OCI-M2 (cell line): ENCODE measurements at regions not wholly inside any gene's neighbourhood (a gene's known extent, or its start where the extent isn't known, plus 50 kb on each side); places are given as distances from the start of the nearest gene placed in this dataset.
A peak's percentile ranks its signal among the peaks of the same experiment; 100 is the strongest.

ENCODE experiments used
- DNase-seq: peaks from one replicate; lab custom pipeline; 2025; ENCODE audit not compliant: unreplicated experiment; lab: John Stamatoyannopoulos, UW

DNA sequence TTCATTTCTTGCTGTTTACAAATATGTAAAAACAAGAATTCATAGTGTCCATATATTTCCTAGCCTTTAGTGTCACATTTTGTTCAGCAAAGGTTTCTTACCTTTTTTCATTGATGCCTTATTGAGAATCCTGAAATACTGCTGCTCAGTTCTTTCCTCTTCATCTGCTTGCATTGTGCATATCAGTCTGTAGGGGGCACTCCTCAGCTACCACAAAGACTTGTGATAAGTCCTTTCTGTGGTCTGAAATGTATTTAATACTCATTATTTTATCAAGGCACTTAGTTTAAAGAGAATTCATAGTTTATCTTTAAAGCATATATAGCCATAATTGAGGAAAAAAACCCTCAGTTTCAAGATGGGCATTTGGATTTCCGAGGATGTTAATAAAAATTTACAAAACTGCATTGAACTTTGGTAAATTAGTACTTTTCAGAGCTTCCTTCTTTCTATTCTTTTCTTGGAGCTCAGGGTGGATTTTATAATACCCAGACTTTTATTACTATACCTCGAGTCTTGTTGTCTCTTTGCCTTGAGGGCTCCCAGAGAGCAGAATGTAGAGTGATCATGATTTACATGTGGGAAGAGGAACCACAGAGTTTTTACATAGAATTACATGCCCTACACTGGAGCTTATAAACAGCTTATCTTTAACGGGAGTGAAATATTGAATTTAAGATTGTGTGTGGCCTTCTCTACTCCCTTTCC, 570.1 kb downstream of the PLCL1 start:
- DNase-seq: no peak

DNA sequence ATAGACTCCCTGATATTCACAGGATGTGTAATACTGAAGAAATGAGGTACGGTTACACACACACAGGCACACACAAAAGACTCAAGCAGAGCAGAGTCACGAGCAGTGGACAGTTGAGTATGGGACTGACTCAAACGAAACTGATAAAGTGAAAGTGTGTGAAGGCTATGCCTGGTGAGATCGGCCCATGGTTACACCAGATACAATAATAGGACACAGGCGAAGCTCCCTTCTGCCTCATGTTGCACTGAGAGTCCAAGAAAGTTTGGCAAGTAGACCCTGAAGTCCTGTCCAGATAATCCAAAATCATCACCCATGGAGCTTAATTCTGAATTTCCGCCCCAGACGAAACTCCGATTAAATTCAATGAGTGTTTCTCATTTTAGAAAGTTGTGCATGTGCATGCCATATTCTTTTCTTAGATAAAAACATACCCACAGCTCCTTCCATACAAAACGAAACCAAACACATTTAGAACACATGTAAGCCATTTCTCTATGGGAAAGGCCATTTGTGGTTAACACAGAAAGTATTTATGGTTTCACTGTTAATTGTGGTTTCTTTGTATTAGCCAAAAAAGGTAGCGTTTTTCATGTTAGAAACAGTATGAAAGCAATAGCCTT, 567.6 kb downstream of the PLCL1 start:
- DNase-seq: peak; percentile 67

DNA sequence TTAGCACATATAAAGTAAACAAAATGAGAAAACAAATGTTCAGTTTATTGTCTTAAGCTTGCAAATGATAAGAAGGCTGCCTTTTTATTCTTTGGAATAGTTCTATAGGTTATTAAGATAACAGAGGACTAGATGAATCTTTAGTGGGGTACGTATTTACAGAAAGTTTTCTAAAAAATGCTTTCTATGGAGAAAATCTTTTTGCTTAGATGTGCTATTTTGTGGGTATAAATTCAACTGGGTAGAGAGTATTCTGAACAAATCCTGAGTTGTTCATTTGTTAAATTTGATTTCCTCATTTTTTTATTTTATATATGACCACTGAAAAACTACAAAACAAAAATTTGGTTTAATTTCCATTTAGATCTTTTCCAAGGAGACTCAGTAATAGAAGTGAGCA, 566.9 kb downstream of the PLCL1 start:
- DNase-seq: no peak

DNA sequence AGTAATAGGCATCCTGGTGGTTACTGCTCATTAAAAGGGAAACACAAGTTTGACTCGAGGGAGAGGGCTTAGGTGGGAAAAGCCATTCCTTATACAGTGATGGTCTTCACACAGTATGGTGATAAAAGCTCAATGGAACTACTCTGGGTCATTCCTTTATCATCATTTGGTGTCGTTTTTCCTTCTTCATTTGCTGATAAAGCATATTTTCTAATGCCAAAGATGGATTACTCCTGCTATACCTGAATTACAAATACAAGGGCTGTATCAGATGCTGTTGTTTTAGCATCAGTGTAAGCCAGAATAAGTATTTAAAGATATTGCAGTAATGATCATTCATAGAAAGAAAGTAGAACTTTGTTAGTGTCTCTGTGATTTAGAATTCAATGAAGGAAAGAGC, 563.7 kb downstream of the PLCL1 start:
- no peak for DNase-seq

DNA sequence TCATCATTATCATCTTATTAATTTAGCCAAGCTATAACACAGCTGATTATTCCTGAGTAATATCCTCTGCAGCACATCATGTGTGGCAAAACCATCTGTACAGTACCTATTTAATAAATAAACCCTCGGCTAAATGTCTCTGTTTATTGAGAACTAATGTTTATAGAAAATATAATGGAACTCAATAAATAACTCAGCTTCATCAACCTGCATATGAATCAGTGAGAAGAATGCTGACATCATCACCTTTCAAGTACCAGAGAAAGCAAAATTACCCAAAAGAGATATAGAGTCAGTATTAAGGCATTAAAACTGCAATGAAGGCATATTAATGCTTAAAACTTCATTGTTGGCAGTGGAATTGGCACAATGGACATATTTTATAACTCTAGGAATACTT, 558.3 kb downstream of the PLCL1 start:
- no peak for DNase-seq

DNA sequence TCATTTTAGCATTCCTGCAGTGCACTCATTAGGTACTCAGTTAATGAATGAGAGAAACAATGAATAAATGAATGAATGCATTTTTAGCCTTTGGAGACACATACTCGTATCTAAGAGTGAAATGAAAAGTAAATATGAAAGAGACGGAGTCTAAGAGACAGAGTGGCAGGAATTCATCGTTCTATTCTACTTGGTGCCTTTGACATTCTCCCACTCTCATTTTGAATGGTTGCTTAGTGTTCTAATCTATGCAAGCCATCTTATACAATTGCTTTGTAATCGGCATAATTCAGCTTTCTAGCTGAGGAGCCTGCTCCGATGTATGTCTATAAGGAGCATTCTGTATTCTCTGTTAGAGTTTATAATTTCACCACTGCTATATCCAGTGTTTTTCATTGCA, 554.9 kb downstream of the PLCL1 start:
- no peak for DNase-seq

DNA sequence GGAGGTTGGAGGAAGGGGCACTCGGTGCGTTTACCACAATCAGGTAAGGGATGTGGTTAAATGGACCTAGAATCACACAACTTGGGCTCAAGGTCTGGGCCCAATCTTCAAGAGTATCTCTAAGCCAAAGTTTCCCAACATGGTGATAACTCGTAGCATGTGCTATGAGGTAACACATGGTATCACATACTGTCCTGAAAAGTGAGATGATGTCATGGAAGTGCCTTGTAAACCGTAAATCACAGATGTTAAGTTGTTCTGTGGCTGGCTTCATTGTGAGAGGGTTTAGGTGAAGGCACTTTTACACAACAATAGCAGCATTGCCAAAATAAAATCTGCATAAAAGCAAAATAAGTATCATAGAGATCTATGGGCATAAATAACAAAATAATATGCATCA, 551.8 kb downstream of the PLCL1 start:
- no peak for DNase-seq

DNA sequence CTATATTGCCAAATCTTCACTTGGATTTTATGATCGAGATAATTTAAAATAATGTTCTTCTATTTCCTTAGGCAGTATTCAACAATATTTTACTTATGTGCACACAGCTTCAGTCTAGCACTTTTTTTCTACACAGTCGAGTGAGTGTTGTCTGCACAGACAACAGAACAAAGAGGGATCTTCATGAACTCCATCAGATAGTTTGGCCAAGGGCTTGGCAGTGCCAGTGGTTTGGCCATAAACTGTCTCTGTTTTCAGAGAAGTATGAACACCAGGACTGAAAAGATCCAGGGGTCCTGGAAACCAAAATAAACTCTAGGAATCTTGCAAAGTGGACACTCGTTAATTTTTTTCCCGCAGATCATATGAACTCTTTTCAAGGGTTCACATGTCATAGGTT, 547.3 kb downstream of the PLCL1 start:
- DNase-seq: no peak

DNA sequence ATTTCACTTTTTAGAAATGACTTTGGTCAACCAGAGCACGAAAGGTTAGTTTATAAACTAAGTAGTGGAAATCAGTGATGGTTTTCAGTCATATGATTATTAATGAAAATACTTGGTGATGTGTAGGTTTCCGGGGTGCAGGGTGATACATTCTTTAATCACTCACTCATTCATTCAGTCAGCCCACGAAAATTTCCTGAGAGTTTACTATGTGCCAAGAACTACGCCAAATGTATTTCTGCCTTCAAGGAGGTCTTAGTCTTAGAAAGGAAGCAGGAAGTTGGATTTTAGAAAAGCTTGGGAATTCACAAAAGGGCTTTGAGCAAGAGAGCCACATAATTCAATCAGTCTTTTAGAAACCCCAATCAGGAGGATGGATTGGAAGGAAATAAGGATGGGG, 543.6 kb downstream of the PLCL1 start:
- no peak for DNase-seq

DNA sequence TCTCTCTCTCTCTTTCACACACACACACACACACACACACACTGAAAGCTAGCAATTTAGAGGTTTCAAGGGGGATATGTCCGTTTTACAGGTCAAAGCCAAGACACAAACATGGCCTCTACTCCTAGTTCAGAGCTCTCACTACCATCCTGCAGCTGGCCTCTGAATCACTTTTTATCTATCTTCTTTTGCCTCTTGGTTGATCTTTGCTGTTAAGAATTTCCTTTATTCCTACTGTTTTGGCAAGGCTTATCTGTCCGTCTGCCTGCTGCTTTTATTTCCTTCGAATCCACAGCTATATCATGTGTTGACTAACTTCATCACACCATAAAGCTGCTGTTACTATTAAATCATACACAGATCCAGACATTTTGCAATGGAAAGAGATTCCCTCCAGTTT, 543.0 kb downstream of the PLCL1 start:
- no peak for DNase-seq

DNA sequence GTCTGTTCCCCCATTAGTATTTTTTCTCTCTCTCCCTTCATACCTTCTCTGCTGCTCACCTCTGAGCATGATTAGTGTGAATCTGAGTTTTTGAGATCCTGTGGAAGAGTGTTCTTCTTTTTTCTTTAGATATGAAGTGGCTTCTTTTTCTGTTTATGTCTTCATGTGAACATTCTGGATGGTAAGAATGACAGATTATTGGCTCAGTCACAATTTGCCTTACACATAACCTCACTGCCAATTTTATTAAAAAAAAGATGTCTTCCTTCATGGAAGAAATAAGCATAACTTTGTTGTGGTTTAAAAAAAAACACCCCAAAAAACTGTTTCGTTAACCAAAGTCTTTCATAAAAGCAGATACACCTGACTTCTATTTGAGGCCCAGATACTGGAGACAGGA, 539.1 kb downstream of the PLCL1 start:
- DNase-seq: no peak

DNA sequence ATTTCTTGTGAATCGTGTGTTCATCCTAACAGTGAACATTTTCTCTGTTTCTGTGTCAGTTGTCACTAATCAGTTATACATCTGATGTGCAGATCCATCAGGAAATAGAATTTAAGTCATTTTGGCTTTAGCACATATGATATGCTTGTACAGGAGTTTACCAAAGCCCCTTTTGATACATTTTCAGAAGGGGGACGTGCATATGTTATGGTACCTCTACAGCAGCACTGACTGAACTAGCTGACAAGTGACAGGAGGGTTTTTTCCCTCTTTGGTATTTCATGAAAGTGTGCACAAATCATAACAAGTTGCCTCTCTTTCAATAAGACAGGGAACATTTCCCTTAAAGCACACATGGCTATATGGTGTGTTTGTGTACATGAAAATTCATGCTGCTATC, 536.5 kb downstream of the PLCL1 start:
- no peak for DNase-seq

DNA sequence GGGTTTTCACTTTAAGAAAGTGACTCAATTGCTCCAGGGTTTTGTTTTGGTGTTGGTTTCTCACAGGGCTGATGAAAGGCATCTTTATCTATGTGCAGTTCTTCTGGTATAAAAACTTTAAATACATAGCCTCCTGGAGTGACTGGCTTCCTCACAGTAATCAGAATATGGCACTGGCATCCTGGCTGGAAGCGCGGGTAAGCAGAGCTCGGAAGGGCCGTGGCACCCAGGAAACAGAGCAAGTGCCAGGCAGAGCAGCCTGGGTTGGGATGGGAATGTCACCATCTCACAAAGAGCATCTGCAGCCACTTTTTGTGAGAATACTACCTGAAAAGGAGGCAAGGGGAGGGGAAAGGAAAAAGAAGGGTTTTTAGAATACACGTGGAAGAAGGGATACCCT, 534.7 kb downstream of the PLCL1 start:
- no peak for DNase-seq

DNA sequence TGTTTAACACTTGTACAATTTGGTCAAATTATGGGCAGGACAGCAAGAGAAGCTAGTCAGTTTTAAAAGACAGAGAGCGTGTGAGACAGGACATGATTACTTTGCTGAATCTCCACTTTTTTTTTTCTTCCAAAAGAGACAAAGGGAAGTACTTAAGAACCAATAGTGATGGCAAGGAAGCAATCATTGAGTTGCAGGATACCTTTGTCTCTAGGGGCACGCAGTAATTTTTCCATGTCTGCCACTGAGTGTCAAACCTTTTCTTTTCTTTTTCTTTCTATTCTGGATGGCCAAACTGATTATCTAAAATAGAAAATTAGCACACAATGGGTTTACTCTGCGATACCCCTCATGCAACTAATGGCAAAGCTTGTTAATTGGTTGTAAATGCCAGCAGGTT, 533.0 kb downstream of the PLCL1 start:
- DNase-seq: no peak

DNA sequence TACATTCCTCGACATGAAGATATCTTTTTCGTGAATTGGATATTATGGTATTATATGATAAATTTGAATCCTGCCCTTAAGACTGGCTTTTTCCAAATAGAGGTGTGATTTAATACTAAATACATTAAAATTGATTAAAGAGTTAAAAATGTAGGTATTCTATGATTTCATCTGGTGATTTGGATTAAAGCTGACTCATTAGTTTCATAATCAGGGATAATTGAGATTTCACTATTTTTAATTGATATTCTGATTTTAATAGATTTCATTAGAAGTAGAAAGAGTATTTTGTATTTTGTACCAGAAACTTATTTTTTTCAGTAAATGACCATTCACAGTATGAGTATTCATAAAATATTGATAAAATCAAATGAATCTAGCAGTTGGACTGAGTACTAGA, 524.1 kb downstream of the PLCL1 start:
- DNase-seq: no peak

DNA sequence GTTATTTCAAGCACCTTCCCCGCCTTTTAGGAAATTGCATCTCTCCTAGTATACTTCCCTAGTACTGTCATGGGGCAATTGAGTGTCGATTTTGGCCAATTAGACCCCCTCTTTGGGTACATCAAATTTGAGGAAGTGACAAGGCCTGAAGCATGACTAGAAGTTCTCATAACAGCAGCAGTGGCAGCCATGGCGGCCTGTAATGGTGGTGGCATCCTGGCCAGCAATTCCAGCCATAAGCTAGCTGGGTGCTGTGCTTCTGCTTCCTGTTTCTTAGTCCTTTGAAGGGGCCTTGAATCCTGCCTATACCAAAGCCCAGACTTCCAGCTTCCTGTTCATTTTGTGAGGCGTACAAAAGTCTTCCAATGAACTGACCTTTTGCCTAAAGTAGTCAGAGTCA, 523.1 kb downstream of the PLCL1 start:
- DNase-seq: no peak

DNA sequence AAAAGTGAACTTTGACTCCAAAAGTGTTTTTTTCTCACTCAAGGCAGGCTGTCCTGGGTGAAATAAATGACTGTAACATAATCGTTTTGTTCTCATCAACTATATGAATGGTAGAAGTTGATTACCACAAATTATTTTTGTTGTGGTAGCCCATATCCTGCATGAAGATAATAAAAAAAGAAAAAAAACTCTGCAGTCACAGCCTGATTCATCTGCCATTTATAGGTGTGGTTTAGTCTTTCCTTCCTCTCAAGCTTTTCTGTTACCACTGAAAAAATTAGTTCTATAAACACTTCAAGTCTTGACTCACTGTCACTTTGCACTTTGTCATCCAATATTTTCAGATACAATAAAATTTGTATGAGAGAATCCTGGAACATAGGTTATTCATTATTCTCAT, 522.0 kb downstream of the PLCL1 start:
- DNase-seq: no peak

DNA sequence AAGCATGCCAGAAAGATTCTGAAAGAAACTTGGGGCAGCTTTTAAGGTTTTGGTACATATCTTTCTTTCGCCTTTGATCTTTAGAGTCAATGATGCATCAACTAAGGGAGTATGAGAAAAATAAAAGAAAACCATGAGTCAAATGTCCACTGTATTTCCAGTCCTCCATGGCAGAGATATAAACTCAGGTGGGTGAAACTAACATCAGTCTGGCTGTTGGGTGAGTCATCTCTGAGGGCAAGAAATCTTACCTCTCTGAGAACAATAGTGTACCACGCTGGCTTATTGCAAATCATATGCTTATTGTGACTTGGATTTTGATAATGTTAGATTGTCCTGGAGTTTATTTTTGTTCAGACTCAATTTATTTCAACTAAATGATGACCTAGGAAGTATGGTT, 521.0 kb downstream of the PLCL1 start:
- DNase-seq: no peak

DNA sequence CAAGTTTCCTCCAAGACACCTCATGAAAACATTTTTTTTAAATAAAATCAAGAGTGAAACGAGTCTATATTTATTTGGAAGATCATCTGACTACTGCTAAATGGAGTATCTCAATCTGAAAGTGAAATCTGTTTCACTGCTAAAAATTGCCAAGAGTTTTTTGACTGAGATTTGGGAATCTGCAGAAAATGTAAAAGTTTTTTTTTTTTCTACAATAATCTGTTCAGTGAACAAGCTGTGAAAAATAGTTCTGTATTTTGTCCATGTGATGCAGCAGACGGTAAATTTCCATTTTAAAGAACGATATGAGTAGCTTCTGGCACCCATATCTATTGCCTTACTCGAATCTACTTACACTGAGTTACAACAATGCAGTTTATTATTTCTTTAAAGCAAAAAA, 519.7 kb downstream of the PLCL1 start:
- no peak for DNase-seq

DNA sequence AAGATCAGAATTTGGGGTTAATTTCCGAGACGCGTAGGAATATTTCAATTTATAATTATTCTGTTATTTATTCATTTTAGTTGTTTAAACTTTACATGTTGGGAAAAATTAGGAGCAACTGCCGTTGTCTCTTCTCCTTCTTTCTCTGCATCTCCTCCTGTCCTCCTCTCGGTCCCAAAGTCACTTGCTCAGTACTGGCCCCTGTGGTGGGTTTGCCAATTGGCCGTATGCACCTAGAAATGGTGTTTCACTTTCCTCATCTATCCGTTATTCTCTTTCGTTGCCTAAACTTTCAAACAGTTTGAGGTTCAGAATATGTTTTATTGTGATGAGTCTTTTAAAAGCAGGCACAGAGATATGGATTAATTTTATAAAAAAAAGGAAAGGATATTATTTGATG, 517.9 kb downstream of the PLCL1 start:
- DNase-seq: no peak

DNA sequence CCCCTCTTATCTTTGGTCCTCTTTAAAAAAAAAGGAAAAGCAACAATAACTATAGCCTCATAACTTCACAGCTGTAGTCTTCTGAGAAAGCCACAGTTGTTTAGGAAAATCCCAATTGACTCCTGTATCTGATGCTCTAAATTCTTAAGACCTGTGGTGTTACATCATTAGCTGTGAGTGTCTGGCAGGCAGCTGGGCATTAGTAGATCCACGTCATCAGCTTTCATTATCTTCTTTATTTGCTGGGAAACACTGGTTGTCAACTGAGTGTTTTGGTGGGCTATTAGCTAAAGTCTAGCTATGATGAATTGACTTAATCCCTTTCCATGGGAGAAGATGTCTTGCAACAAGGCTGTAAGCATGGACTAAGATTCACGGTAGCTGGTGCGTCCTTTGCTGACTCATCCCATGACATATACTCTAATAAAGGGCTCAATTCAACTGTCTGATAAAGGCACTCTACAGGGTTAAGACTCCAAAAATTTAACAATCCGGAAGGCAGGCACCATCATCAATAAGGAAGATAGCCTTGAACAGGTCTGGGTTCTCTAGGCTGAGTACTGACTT, 517.2 kb downstream of the PLCL1 start:
- no peak for DNase-seq

DNA sequence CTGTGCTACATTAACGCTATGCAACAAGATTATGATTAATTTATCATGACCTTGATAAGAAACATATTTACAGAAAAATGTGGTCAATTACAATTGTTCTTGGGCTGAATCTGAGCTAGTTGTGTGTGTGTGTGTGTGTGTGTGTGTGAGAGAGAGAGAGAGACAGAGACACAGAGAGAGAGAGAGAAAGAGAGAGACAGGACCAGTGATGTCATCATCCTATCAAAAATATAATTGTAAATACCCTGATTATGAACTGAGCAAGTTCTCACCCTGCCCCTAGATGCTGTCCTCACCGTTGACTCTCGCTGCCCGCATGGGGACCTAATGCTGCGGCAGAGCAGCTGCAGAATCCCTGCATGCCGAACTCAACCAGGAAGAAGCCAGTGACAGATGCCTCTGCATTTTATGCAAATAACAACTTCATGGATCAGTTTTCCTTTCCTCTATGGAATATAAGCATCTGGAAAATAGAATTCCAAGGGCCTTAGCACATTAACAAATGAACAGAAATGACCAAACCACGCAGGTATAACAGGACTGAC, 512.5 kb downstream of the PLCL1 start:
- DNase-seq: no peak
